ENCODE measurements at regions not wholly inside any gene's neighbourhood (a gene's known extent, or its start where the extent isn't known, plus 50 kb on each side); places are given as distances from the start of the nearest gene placed in this dataset.

DNA sequence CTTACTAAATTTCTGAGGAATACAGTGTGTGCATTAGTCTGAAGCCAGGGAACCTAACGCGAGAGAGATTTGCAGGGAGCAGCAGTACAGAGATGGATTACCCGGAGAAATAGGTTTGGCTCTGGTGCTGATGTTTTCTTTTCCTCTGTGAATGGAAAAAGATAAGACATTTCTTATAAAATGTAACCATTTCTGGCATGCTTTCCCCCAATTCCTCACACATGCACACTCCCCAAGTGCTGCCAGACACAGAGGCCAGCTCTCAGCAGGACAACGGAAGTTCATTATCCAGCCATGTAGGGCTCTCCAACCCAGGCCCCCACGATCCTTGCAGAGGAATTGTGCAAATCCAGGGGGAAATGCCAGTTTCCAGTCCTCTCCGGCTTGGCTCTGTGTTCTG, 224.5 kb upstream of the MGAT5 start (continued):
- TF ChIP-seq, protein P1, sequence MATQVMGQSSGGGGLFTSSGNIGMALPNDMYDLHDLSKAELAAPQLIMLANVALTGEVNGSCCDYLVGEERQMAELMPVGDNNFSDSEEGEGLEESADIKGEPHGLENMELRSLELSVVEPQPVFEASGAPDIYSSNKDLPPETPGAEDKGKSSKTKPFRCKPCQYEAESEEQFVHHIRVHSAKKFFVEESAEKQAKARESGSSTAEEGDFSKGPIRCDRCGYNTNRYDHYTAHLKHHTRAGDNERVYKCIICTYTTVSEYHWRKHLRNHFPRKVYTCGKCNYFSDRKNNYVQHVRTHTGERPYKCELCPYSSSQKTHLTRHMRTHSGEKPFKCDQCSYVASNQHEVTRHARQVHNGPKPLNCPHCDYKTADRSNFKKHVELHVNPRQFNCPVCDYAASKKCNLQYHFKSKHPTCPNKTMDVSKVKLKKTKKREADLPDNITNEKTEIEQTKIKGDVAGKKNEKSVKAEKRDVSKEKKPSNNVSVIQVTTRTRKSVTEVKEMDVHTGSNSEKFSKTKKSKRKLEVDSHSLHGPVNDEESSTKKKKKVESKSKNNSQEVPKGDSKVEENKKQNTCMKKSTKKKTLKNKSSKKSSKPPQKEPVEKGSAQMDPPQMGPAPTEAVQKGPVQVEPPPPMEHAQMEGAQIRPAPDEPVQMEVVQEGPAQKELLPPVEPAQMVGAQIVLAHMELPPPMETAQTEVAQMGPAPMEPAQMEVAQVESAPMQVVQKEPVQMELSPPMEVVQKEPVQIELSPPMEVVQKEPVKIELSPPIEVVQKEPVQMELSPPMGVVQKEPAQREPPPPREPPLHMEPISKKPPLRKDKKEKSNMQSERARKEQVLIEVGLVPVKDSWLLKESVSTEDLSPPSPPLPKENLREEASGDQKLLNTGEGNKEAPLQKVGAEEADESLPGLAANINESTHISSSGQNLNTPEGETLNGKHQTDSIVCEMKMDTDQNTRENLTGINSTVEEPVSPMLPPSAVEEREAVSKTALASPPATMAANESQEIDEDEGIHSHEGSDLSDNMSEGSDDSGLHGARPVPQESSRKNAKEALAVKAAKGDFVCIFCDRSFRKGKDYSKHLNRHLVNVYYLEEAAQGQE (IDR thresholded peaks at IDR 0.05; ENCODE audit: unreplicated experiment), result no peak
- TF ChIP-seq, protein P2, sequence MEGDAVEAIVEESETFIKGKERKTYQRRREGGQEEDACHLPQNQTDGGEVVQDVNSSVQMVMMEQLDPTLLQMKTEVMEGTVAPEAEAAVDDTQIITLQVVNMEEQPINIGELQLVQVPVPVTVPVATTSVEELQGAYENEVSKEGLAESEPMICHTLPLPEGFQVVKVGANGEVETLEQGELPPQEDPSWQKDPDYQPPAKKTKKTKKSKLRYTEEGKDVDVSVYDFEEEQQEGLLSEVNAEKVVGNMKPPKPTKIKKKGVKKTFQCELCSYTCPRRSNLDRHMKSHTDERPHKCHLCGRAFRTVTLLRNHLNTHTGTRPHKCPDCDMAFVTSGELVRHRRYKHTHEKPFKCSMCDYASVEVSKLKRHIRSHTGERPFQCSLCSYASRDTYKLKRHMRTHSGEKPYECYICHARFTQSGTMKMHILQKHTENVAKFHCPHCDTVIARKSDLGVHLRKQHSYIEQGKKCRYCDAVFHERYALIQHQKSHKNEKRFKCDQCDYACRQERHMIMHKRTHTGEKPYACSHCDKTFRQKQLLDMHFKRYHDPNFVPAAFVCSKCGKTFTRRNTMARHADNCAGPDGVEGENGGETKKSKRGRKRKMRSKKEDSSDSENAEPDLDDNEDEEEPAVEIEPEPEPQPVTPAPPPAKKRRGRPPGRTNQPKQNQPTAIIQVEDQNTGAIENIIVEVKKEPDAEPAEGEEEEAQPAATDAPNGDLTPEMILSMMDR (conservative IDR thresholded peaks at IDR 0.05; ENCODE audit: low read depth in 2 of 2), result no peak
- no peak for TF ChIP-seq EZH2 (IDR thresholded peaks at IDR 0.05; ENCODE audit: low read depth, unreplicated experiment)
- no peak for TF ChIP-seq STAT1 (IDR thresholded peaks at IDR 0.05; ENCODE audit: unreplicated experiment)
- TF ChIP-seq, protein P3, sequence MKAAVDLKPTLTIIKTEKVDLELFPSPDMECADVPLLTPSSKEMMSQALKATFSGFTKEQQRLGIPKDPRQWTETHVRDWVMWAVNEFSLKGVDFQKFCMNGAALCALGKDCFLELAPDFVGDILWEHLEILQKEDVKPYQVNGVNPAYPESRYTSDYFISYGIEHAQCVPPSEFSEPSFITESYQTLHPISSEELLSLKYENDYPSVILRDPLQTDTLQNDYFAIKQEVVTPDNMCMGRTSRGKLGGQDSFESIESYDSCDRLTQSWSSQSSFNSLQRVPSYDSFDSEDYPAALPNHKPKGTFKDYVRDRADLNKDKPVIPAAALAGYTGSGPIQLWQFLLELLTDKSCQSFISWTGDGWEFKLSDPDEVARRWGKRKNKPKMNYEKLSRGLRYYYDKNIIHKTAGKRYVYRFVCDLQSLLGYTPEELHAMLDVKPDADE (IDR thresholded peaks at IDR 0.05), result no peak
- TF ChIP-seq EZH2phosphoT487 (IDR thresholded peaks at IDR 0.05; ENCODE audit: unreplicated experiment), result no peak
- TF ChIP-seq NANOG (IDR thresholded peaks at IDR 0.05; ENCODE audit: borderline replicate concordance), result no peak

DNA sequence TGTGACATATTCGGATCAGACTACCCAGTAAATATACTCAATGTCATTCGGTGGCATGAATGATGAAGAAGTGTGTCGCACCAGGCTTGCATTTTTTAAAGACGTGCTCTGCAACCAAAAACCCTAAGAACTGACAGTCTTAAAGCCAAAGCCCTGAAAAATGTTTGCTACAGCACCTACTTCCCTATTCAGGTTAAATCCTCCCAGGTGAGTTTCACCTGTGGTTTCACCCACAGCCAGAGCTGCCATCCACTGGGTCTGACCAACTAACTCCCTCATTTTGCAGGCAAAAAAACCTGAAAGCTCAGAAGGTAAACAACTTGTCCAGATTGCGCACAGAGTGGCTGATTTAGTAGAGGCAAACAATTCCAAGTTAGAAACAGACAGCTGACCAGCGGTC, 222.3 kb upstream of the MGAT5 start:
- H3K9me2 ChIP-seq (ENCODE audit: insufficient read depth), result 0 out of 2 replicates have a peak, but pooled peaks cover 5% of the 10 kb centered on the region
- Mint-ChIP-seq H3K9me3 (peaks cover 4% of the 10 kb centered on the region; the same call in 1 of the 3 replicates), H3K27ac (no peak overlapping the region), H3K36me3 (ENCODE audit: low read depth) (no peaks in the 10 kb centered on the region), H3K4me1 (peaks cover 5% of the 10 kb centered on the region; the same call in 2 of the 3 replicates), H3K4me3 (no peak overlapping the region), H3K27me3 (ENCODE audit: insufficient read depth, low read depth, poor library complexity) (peaks cover 6% of the 10 kb centered on the region)
- no peak overlapping the region for H3K4me2 ChIP-seq
- no peak overlapping the region for H3K4me3 ChIP-seq
- H3F3A ChIP-seq (replicated peaks; ENCODE audit: low read depth), result no peaks in the 10 kb centered on the region
- no peak overlapping the region for H2AFZ ChIP-seq
- no peaks in the 10 kb centered on the region for H3K4me1 ChIP-seq (ENCODE audit: insufficient read depth)
- no peaks in the 10 kb centered on the region for H3K79me2 ChIP-seq (replicated peaks; ENCODE audit: insufficient read depth)
- H4K20me1 ChIP-seq (replicated peaks; ENCODE audit: insufficient read depth), result no peaks in the 10 kb centered on the region
- ATAC-seq, result no peak
- no peak for DNase-seq (ENCODE audit: low spot score)
- H3K36me3 ChIP-seq (ENCODE audit: insufficient read depth), result no peaks in the 10 kb centered on the region
- H3K27ac ChIP-seq (ENCODE audit: low read depth), result no peak overlapping the region
- H3K27me3 ChIP-seq (ENCODE audit: insufficient read depth), result peaks cover 9% of the 10 kb centered on the region; the same call in 1 of the 2 replicates
- TF ChIP-seq STAT1 (IDR thresholded peaks at IDR 0.05; ENCODE audit: unreplicated experiment) (no peak), NANOG (IDR thresholded peaks at IDR 0.05; ENCODE audit: borderline replicate concordance) (no peak), JUNB (IDR thresholded peaks at IDR 0.05; ENCODE audit: unreplicated experiment) (no peak), EZH2phosphoT487 (IDR thresholded peaks at IDR 0.05; ENCODE audit: unreplicated experiment) (no peak)
- TF ChIP-seq, protein P3 (IDR thresholded peaks at IDR 0.05), result no peak
- TF ChIP-seq, protein P4, sequence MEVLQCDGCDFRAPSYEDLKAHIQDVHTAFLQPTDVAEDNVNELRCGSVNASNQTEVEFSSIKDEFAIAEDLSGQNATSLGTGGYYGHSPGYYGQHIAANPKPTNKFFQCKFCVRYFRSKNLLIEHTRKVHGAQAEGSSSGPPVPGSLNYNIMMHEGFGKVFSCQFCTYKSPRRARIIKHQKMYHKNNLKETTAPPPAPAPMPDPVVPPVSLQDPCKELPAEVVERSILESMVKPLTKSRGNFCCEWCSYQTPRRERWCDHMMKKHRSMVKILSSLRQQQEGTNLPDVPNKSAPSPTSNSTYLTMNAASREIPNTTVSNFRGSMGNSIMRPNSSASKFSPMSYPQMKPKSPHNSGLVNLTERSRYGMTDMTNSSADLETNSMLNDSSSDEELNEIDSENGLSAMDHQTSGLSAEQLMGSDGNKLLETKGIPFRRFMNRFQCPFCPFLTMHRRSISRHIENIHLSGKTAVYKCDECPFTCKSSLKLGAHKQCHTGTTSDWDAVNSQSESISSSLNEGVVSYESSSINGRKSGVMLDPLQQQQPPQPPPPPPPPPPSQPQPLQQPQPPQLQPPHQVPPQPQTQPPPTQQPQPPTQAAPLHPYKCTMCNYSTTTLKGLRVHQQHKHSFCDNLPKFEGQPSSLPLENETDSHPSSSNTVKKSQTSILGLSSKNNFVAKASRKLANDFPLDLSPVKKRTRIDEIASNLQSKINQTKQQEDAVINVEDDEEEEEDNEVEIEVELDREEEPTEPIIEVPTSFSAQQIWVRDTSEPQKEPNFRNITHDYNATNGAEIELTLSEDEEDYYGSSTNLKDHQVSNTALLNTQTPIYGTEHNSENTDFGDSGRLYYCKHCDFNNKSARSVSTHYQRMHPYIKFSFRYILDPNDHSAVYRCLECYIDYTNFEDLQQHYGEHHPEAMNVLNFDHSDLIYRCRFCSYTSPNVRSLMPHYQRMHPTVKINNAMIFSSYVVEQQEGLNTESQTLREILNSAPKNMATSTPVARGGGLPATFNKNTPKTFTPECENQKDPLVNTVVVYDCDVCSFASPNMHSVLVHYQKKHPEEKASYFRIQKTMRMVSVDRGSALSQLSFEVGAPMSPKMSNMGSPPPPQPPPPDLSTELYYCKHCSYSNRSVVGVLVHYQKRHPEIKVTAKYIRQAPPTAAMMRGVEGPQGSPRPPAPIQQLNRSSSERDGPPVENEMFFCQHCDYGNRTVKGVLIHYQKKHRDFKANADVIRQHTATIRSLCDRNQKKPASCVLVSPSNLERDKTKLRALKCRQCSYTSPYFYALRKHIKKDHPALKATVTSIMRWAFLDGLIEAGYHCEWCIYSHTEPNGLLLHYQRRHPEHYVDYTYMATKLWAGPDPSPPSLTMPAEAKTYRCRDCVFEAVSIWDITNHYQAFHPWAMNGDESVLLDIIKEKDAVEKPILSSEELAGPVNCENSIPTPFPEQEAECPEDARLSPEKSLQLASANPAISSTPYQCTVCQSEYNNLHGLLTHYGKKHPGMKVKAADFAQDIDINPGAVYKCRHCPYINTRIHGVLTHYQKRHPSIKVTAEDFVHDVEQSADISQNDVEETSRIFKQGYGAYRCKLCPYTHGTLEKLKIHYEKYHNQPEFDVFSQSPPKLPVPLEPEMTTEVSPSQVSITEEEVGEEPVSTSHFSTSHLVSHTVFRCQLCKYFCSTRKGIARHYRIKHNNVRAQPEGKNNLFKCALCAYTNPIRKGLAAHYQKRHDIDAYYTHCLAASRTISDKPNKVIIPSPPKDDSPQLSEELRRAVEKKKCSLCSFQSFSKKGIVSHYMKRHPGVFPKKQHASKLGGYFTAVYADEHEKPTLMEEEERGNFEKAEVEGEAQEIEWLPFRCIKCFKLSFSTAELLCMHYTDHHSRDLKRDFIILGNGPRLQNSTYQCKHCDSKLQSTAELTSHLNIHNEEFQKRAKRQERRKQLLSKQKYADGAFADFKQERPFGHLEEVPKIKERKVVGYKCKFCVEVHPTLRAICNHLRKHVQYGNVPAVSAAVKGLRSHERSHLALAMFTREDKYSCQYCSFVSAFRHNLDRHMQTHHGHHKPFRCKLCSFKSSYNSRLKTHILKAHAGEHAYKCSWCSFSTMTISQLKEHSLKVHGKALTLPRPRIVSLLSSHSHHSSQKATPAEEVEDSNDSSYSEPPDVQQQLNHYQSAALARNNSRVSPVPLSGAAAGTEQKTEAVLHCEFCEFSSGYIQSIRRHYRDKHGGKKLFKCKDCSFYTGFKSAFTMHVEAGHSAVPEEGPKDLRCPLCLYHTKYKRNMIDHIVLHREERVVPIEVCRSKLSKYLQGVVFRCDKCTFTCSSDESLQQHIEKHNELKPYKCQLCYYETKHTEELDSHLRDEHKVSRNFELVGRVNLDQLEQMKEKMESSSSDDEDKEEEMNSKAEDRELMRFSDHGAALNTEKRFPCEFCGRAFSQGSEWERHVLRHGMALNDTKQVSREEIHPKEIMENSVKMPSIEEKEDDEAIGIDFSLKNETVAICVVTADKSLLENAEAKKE (CRISPR knock-in tag; IDR thresholded peaks at IDR 0.05), result no peak

Data from GM23338 (cell line).